H1 (cell line): ENCODE measurements at regions not wholly inside any gene's neighbourhood (a gene's known extent, or its start where the extent isn't known, plus 50 kb on each side); places are given as distances from the start of the nearest gene placed in this dataset.

Experiments
- POLR2A ChIP-seq, 2 experiments: IDR thresholded peaks; 1 replicate in 1 of 2; 2 replicates in 1 of 2; pipeline ENCODE4 v1.6.1; 2011; ENCODE audit warnings: low read depth in 2 of 2, low read length in 2 of 2, mild to moderate bottlenecking in 2 of 2; ENCODE audit errors: control extremely low read depth in 1 of 2
- TAF7 ChIP-seq: optimal IDR thresholded peaks from 2 replicates; pipeline ENCODE3; 2011; ENCODE audit warnings: low read depth, mild to moderate bottlenecking, inconsistent platforms, low read length, moderate library complexity, borderline replicate concordance
- TF ChIP-seq, protein P1 (sequence below), 3 experiments: IDR thresholded peaks; 1 replicate in 2 of 3; 2 replicates in 1 of 3; pipeline versions ENCODE4 v1.5.1 to v1.6.1; 2011; ENCODE audit warnings: low read length in 3 of 3, mild to moderate bottlenecking in 3 of 3, inconsistent platforms in 2 of 3, low read depth in 1 of 3, moderate library complexity in 1 of 3; ENCODE audit not compliant: insufficient read depth in 1 of 3; ENCODE audit errors: control extremely low read depth in 1 of 3

DNA sequence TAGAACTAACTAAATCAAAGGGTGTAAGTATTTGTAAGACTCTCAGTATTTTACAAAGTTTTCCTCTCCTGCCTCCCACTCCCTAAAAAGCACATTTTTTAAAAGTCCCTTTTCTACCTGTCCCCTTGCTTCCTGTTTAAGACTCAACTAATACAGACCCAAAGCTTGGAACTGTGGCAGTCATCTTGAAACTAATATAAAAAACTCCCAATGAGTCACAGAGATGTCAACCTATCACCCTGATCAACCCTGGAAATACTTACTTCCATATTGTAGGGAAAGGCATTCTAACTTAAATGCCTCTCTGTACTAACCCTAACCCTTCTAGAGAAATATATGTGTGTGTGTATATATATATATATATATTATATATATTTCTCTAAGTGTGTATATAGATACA lies 184.8 kb downstream of the SPTSSA start:
- TF ChIP-seq, protein P1, sequence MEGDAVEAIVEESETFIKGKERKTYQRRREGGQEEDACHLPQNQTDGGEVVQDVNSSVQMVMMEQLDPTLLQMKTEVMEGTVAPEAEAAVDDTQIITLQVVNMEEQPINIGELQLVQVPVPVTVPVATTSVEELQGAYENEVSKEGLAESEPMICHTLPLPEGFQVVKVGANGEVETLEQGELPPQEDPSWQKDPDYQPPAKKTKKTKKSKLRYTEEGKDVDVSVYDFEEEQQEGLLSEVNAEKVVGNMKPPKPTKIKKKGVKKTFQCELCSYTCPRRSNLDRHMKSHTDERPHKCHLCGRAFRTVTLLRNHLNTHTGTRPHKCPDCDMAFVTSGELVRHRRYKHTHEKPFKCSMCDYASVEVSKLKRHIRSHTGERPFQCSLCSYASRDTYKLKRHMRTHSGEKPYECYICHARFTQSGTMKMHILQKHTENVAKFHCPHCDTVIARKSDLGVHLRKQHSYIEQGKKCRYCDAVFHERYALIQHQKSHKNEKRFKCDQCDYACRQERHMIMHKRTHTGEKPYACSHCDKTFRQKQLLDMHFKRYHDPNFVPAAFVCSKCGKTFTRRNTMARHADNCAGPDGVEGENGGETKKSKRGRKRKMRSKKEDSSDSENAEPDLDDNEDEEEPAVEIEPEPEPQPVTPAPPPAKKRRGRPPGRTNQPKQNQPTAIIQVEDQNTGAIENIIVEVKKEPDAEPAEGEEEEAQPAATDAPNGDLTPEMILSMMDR (IDR thresholded peaks at IDR 0.05; ENCODE audit: control extremely low read depth in 1 of 3, insufficient read depth in 1 of 3, low read depth in 1 of 3, low read length in 3 of 3) = no peak
- no peak for TF ChIP-seq POLR2A (IDR thresholded peaks at IDR 0.05; ENCODE audit: control extremely low read depth in 1 of 2, low read depth in 2 of 2, low read length in 2 of 2)
- no peak for TF ChIP-seq TAF7
